CD4-positive, alpha-beta T cell treated with Interleukin-2 at 100 ng/mL for 4 hours (primary cell): ENCODE measurements at regions not wholly inside any gene's neighbourhood (a gene's known extent, or its start where the extent isn't known, plus 50 kb on each side); places are given as distances from the start of the nearest gene placed in this dataset.
"Not testable (repeated sequence)": the region's sequence is repeated elsewhere in the genome, so short reads cannot be mapped to it uniquely, and the experiment has no call there.

Experiments
- DNase-seq: peaks from one replicate; pipeline ENCODE4 v3.0.0-alpha.2; 2020; ENCODE audit warnings: low spot score

- no peak for DNase-seq
Measured at GRCh38 chr10:131838966-131839742, 61.7 kb upstream of the PPP2R2D start.

DNA sequence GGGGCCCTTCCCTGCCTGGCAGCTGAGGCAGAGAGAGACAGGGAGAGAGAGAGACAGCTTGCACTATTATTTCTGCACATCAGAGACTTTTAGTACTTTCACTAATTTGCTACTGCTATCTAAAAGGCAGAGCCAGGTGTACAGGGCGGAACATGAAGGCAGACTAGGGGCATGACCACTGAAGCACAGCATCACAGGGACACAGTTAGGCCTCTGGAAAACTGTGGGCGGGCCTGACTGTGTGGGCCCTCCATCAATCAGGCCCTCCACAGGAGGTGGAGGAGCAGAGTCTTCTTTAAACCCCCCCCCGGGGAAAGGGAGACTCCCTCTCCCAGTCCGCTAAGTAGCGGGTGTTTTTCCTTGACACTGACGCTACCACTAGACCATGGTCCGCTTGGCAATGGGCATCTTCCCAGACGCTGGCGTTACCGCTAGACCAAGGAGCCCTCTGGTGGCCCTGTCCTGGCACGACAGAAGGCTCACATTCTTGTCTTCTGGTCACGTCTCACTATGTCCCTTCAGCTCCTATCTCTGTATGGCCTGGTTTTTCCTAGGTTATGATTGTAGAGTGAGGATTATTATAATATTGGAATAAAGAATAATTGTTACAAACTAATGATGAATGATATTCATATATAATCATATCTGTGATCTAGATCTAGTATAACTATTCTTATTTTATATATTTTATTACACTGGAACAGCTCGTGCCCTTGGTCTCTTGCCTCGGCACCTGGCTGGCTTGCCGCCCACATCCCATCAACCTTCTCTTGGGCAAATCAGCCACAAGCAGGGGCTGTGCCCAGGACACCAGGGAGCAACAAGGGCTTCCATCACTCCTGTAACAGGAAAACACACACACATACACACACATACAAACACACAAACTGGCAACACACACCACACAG, 60.7 kb upstream of the PPP2R2D start:
- not testable (repeated sequence) for DNase-seq

DNA sequence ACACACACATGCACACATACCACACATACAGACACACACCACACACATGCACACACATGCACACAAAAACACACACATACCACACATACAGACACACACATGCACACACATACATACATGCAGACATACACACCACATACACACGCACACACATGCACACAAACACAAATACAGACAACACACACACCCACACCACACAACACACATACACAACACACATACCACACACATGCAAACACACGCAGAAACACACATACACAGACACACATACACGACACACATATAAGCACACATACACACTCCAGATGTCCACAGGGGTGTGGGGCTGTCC, 60.1 kb upstream of the PPP2R2D start:
- DNase-seq = no peak

DNA sequence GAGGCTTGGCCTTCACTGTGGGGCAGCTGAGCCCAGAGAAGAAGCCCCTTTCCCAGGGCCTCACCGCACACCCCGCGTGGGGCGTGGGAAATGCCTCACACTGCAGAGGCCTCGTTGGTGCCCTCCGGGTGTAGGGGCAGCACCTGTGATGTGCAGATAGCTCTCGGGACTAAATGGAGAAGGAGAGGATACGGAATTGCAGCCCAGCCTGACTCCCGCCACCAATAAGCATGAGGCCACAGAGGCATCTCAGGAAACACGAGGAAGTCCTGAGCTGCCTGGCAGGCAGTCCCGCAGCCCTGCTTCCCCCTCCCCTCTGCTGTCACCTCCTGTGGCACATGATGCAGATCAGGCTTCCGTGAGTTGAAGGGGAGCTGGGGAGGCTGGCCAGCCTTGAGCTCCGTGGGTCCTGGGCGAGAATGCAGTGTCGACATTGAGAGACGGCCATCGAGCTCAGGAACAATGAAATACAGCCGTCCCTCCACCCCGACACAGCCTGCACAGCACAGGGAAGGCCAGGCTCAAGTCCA, 59.6 kb upstream of the PPP2R2D start:
- no peak for DNase-seq

- DNase-seq = no peak
Measured at GRCh38 chr10:131841661-131842139, 59.1 kb upstream of the PPP2R2D start.

DNA sequence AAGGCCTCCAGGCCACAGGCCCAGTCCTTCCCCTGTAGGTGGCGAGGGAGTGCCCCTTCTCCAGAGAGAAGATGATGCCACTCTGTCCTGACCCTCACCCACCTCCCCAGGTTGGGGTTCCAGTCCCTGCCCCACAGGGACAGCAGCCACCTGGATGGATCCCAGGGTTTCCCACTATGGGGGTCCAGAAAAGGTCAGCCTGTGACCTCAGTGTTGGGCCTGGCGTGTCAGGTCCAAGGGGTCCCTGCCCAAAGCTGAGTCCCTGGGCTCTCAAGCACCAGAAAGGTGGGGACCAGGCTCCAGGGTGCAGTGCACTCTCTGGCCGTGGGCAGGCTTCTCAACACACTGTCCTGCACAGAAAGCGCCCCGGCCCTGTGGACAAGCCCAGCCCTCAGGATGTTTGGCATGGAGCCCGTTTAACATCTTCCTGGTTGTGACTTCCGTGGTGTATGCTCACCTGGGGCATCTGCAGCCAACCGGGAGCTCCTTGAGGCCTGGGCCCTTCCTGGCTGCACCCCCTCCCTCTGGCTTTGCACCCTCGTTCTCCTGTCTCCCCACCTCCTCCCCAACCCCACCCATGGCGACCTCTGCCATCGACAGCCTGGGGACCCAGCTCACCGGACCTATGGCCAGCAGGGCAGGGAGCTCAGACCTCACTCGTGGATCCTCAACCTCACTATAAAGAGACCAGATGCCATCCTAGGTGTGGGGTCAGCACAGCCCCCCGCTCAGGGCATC, 58.3 kb upstream of the PPP2R2D start:
- DNase-seq = no peak

DNA sequence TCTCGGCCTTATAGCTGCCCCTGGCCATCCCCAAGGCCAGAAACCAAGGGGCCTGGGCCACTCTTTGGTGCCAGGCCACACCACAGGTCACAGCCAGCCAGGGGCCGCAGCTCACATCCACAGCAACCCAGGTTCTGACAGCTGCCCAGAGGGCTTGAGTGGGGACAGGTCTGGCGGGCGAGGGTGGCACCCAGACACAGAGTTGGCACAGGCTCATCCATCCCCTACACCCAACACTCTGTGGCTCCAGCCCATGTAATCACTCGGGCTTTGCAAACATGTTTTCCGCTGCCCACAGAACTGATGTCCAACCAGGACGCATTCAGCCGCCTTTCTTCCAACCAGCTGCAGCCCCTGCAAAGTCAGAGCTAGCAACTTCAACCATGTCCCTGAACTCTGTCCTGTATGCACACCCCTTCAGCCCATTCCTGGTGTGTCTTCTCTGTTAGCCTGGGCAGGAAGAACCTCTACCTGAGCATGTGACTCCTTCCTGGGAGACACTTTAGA, 57.7 kb upstream of the PPP2R2D start:
- no peak for DNase-seq

- no peak for DNase-seq
Measured at GRCh38 chr10:131843881-131844284, 56.9 kb upstream of the PPP2R2D start.

DNA sequence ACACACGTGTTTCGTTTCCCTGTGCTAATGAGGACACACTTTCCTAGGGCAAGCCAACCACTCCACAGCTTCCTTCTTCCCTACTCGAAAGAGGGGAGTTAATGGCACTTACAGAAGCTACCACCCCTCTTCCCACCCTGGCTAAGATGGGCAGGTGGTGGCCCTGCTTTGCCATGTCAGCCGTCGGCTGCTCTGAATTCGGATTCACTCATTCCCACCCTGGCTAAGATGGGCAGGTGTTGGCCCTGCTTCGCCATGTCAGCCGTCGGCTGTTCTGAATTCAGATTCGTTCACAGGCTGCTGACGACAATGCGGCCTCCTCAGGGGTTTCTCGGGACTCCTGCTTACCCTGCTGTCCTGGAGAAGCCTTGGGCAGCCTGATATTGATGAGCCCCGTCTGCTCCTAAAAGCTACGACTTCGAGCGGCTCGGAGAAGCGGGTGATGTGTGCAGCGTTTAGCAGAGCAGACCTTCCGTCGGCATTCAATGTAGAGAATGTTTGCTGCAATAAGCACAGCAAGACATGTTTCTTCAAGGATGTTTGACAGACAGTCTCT, 56.2 kb upstream of the PPP2R2D start:
- no peak for DNase-seq

- DNase-seq = no peak
Measured at GRCh38 chr10:131845505-131846239, 55.1 kb upstream of the PPP2R2D start.

DNA sequence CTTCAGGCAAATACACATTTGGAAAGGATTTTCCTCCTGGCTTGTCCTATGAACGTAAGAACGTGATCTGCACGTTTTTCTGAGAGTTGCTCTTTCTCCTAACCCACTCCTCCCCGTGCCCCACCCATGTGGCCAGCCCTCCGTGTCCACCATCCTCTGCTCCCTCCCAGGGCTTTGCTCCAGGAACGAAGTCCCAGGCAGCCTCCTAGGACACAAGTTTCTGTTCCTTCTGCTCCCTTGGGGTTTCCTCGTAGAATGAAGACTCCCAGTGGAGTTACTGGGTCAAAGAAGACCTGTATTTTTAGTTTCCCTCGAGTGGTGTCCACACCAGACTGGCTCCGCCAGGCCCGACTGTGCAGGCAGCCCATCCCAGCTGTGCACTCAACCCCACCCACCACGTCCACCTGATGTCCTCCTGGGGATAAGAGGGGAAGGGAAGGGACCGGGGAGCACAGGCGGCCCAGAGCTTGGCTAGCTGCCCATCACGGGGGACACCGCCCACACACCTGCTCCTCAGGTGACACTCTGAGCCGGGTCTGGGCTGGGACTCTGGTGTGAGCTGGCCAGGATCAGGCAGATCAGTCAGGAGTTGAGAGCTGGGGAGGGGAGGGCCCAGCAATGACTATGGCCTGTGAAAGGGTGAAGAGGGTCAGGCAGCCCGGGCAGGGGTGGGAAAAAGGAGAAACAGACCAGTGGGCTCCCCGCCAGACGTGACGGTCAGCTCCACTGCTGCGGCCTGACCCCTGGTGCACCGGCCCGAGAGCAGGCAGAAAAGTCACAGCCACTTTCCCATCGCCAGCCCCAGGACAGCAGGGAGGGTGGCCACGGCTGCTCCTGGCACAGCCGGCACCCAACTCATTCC, 54.3 kb upstream of the PPP2R2D start:
- no peak for DNase-seq

DNA sequence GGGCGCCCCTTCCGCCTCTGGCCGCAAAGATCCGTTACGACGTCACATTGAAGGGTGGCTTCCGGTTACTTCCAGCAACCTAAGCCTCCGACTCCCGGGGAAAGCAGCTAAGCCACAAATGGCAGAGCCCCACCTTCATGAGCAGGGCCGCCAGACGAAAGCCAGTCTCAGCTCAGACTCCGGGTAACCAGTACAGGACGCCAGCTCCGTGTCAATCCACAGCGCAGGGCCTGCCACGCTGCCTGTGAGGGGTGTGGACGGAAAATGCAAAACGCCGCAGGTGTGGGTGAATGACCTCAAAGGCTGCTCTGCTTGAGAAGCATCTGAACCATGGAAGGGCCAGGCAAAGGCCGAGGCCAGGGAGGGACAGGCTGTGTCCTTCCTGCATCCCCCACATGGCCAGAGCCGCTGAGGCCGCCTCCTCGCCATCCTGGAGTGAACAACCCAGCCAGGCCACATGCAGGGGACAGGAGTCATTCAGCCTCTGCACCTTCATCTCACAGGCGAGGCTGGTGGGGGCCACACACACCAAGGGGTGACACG, 53.5 kb upstream of the PPP2R2D start:
- no peak for DNase-seq

- no peak for DNase-seq
Measured at GRCh38 chr10:131848296-131848695, 52.5 kb upstream of the PPP2R2D start.

DNA sequence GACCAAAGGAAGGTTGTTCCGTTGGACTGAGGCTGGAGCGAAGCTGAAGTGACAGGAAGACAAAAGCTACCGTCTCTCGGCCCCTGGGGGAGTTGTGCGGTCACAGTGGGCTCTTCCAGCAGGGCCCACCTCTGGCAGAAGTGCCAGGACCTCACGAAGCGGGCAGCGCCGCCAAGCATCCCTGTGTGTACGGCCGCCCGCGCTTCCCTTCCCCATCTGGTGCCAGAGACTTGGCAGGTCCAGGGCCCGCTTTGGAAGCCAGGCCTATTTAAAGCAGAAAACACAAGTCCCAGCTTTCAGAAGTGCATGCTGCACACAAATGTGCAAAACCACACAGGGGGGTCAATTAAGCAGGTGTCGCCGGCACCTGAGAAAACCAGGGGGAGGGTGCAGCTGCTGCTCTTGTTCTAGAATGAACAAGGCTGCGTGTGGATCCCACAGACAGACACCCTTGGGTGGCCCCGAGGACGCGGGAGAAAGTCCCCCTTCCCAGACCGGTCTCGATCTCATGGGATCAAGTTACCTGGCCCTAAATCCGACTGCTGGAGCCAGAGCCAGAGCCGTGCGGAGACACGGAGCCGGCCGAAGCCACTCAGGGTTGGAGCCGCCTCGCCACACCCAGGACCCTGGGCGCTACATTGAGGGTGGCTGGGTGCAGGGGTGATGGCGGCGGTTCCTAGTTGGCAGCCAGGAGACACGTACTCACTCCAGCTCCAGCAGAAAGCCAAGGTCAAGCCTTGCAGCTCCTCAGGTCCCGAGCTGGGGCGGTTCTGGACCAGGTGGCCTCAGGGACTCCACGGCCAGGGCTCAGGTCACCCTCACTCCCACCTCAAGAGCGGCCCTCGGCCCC, 51.8 kb upstream of the PPP2R2D start:
- no peak for DNase-seq

DNA sequence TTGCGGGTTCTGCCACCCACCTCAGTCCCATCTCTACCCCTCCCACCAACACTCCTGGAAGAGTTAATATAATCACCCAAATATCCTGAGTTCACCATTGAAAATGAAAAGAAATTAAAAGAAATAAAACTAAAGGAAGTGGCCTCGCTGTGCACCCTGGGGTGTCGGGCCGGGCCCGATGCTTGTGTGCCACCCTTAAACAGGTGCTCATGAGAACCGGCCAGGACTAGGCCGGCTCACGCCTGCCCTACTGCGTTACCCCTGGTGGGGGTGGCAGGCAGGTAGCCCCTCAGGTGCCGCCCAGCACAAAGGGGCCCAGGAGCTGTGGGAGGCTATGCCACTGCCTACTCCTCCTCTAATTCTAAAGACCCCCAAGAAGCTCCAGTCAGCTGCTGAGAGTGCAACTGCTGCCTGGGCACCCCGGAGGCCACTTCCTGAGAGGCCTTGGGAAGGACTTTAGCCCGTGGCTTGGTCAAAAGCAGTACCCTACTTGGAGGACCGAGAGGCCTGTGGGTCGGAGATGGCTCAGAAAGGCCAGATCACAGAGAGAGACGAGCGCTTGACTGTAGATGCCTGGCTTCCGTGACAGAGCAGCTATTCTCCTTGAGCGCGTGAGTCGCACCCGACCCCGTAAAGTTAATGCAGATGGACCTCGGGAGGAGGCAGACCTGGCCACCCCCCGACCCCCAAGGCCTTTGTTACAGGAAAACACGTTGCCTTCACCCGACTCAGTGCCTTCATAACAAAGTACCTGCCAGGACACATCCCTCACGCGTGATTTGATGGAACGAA, 51.0 kb upstream of the PPP2R2D start:
- no peak for DNase-seq

- DNase-seq = no peak
Measured at GRCh38 chr10:131850383-131850870, 50.4 kb upstream of the PPP2R2D start.
